BE2C (cell line): ENCODE measurements at regions not wholly inside any gene's neighbourhood (a gene's known extent, or its start where the extent isn't known, plus 50 kb on each side); places are given as distances from the start of the nearest gene placed in this dataset.

Source experiments
- DNase-seq: peaks from one replicate; pipeline ENCODE4 v3.0.0-alpha.2; 2020
- H3K27me3 ChIP-seq: fragments of 250-450 bp; sonication (Bioruptor Pico); 2 replicates; pipeline ENCODE4 v1.5.1; 2020; ENCODE audit warnings: mild to moderate bottlenecking
- H3K36me3 ChIP-seq: fragments of 250-450 bp; sonication (Bioruptor Pico); 2 replicates; pipeline ENCODE4 v1.5.1; 2020; ENCODE audit warnings: mild to moderate bottlenecking
- H3K4me1 ChIP-seq: fragments of 250-450 bp; sonication (Bioruptor Pico); 2 replicates; pipeline ENCODE4 v1.5.1; 2020
- H3K4me3 ChIP-seq: 2 replicates; pipeline ENCODE4 v1.5.1; 2011; ENCODE audit warnings: low read depth, low read length
- H3K9me3 ChIP-seq: fragments of 250-450 bp; sonication (Bioruptor Pico); 2 replicates; pipeline ENCODE4 v1.5.1; 2020
- CTCF ChIP-seq: IDR thresholded peaks from 2 replicates; pipeline ENCODE4 v1.5.1; 2012; ENCODE audit warnings: mild to moderate bottlenecking, low read depth, low read length

- Histone ChIP-seq H3K27me3 (no peaks in the 10 kb centered on the region), H3K4me3 (no peak overlapping the region), H3K9me3 (no peaks in the 10 kb centered on the region; the same call in 1 of the 2 replicates), H3K4me1 (no peaks in the 10 kb centered on the region), H3K36me3 (no peaks in the 10 kb centered on the region)
- no peak for DNase-seq
- TF ChIP-seq CTCF, result no peak
These were observed 60.1 kb upstream of the EIF5 start for GRCh38 chr14:103273745-103274615.

- Histone ChIP-seq H3K9me3 (no peaks in the 10 kb centered on the region; the same call in 1 of the 2 replicates), H3K4me1 (no peaks in the 10 kb centered on the region), H3K4me3 (no peak overlapping the region), H3K27me3 (peaks cover 6% of the 10 kb centered on the region), H3K36me3 (no peaks in the 10 kb centered on the region)
- TF ChIP-seq CTCF, result no peak
- no peak for DNase-seq
These were observed 59.0 kb upstream of the EIF5 start for GRCh38 chr14:103275000-103275399.

GRCh38 chr14:103277931-103278330 is 56.1 kb upstream of the EIF5 start:
- no peak for DNase-seq
- Histone ChIP-seq H3K36me3 (no peaks in the 10 kb centered on the region), H3K27me3 (peaks cover 7% of the 10 kb centered on the region), H3K4me3 (no peak overlapping the region), H3K9me3 (no peaks in the 10 kb centered on the region; the same call in 1 of the 2 replicates), H3K4me1 (no peaks in the 10 kb centered on the region; the same call in 1 of the 2 replicates)
- no peak for TF ChIP-seq CTCF

- H3K4me3 ChIP-seq, result no peak overlapping the region
- H3K36me3 ChIP-seq, result no peaks in the 10 kb centered on the region
- H3K9me3 ChIP-seq, result no peaks in the 10 kb centered on the region; the same call in 1 of the 2 replicates
- no peaks in the 10 kb centered on the region; the same call in 1 of the 2 replicates for H3K4me1 ChIP-seq
- DNase-seq, result no peak
- H3K27me3 ChIP-seq, result peaks cover 9% of the 10 kb centered on the region
- no peak for TF ChIP-seq CTCF
These were observed 54.7 kb upstream of the EIF5 start for GRCh38 chr14:103279142-103280025.

GRCh38 chr14:103280278-103280928 is 53.6 kb upstream of the EIF5 start:
- DNase-seq, result no peak
- H3K4me1 ChIP-seq, result no peaks in the 10 kb centered on the region; the same call in 1 of the 2 replicates
- no peaks in the 10 kb centered on the region; the same call in 1 of the 2 replicates for H3K9me3 ChIP-seq
- no peaks in the 10 kb centered on the region for H3K36me3 ChIP-seq
- no peak overlapping the region for H3K4me3 ChIP-seq
- H3K27me3 ChIP-seq, result peaks cover 15% of the 10 kb centered on the region
- no peak for TF ChIP-seq CTCF
